NCI-H526 (cell line): ENCODE measurements at regions not wholly inside any gene's neighbourhood (a gene's known extent, or its start where the extent isn't known, plus 50 kb on each side); places are given as distances from the start of the nearest gene placed in this dataset.

ENCODE experiments used
- DNase-seq, 2 experiments: peaks; one replicate each; lab custom pipeline; 2025; lab: John Stamatoyannopoulos, UW

DNA sequence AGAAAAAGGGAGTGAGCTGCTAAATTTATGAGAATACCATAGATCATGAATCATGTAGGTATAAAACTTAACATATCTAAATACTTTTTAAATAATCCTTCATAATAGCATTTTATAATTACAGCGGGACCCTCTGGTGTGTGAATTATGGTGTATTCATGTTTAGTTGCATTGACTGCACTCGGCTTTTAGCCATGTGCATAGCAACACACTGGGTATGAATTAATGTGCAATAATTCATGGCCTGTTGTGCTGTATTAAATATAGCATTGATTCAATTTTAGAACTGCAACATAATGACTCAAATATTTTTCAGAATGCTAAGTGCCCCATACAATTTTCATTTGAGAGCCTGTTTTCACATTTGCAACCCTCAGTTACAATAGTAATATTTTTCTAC, 249.6 kb upstream of the G2E3 start:
- no peak for DNase-seq

DNA sequence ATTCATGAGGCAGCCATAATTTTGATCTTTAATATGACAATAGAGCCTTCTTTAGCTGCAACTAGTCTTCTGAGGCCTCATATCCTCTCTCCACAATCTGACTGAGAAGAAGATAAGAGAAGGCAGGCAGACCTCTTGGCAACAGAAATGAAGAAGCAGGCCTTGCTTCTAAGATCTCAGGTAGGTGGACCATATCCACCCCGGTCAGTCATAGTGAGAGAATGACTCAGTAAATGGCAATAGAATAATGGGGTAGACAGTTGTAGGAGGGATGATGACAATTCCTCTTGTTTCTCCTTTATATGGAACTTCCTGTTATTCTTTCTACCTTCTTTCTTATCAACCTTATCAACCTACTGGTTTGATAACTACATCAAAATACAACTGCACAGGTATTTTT, 246.7 kb upstream of the G2E3 start:
- DNase-seq = no peak

DNA sequence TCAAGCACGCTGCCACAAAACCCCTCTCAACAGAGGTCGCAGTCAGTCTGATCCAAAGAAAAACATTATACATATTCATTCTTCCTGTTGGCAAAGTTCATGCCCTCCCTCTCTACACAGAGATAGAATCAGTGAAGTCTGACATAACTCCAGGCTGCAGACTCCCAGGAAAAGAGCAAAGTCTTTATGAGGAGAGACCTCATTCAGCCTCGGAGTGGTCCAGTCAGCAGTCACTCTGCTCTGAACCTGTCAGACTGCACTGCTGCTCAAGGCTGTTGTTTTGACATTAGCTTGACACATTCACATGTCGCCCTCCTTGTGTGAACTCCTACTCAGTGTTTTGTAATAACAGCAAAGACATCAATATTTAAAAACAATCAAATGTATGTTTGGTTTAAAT, 241.2 kb upstream of the G2E3 start:
- no peak for DNase-seq

DNA sequence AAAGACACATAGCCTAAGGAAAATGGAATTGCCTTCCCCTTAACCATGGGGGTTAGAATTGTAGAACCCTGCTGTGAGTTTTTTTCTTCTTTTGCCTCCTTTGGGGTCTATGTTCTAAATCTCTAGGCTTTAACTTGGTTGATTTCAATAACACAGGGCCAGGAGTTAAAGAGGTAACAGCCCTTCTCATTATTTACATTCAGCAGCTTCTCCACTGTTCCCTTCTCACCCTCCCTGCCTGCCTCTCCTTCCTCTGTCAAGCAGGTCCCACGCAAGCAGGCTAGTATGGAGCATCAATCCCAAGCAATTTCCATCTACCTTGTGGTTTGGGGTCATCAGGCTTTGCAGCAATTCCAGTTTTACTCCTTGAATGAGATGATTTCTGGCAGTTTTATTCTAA, 236.1 kb upstream of the G2E3 start:
- DNase-seq = no peak

DNA sequence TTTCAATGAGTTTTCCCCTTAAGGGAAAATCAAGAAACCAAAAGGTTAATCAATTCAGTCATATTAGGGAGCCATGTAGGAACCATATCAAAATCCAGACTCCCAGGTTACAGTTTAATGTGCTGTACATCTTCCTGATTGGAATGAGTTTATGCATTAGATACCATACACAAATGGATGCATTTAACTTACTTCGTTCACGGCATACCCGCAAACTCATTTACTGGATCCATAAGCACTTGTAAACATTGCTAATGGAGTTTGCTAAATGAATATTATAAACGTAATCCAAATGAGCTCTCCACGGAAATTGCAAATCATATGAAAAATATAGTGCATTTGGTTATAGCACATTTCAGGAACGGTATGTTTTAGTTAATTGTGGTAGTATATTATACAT, 228.9 kb upstream of the G2E3 start:
- peak in 1 of 2 experiments; percentile 8 for DNase-seq

DNA sequence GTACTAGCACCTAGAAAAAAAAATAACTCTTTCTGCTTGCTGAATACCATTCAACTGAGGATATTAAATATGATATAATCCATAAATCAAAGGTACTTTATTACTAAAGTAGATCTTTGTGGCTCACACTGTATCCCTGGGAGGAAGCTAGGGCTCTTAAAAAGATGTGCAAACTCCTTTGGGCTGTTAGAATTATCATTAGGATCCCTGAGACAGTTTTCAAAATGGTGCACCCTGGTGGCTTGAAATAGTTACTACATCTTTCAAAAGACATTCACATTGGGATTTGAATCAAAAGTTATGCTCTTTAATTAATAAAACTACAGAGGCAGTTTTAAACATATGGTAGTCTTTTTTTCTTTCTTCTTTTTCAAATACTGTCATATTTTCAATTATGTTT, 228.5 kb upstream of the G2E3 start:
- DNase-seq = peak in 1 of 2 experiments; percentile 24

DNA sequence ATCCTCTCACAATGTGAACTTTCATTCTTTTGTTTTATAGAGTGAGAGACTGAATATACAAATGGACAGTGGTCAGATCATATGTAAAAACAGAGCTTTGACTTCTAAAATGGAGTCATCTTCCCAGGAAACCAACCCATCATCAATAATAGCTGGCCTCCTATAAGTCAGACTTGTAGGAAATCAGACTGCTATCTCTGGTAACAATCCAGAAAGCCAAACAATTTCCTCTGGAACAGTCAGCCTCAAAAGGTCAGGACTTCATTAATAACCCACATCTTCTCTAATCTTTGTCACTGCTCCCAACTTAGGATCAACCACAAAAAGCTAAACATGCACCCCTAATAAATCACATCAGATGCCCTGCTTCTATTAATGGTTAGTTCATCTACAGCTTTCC, 227.9 kb upstream of the G2E3 start:
- DNase-seq = no peak

DNA sequence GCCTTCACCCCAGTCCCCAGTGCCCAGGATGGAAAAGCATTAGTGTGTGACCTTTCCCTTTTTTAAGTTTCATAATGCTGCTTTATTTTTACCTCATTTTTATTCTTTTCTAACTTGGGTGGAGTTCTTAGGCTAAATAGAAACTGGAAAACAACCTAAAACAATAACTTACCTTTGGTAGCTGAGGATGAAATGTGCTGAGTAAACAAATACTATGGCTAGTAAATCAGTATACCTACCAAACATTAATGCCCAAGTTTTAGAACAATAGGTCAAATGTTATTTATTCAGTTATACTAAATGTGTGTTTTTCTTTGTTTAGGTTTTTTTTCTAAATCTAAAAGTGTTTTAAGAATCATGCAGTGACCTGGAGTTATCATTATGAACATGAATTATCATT, 226.6 kb upstream of the G2E3 start:
- DNase-seq = no peak

DNA sequence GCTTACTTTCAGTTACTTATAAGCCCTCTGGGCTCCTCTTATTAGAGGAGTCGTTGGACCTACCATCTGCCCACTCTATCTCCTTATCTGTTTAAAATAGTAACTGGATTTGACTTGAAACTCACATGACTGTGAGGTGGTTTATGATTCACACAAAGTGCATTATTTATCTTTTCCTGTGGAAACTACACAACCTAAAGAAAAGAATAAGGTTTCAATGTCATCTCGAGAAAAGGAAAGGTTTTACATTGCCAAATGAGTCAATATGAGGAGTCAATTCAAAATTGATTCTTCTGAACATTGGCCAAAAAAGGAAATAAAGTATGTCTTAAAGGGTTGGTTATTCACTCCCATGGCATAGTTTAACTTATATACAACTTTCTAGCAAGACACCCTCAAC, 225.0 kb upstream of the G2E3 start:
- no peak for DNase-seq

DNA sequence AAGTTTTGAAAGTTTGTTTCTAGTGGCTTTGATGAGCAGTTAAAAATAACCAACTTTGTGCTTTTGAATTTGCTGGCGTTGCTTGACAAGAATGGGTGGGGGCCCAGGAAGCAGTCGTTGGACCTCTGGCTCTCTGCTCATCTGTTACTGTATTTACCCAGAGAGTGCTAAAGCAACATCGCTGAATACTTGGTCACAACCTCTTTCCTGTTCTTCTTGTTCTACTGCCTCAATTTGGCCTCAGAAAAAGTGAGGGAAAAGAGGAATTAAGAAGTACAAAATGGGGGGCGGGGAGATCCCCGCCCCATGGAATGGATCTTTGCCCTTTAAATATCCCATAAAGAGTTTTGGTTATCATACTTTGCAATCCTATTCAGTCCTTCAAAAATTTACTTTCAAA, 221.5 kb upstream of the G2E3 start:
- no peak for DNase-seq

DNA sequence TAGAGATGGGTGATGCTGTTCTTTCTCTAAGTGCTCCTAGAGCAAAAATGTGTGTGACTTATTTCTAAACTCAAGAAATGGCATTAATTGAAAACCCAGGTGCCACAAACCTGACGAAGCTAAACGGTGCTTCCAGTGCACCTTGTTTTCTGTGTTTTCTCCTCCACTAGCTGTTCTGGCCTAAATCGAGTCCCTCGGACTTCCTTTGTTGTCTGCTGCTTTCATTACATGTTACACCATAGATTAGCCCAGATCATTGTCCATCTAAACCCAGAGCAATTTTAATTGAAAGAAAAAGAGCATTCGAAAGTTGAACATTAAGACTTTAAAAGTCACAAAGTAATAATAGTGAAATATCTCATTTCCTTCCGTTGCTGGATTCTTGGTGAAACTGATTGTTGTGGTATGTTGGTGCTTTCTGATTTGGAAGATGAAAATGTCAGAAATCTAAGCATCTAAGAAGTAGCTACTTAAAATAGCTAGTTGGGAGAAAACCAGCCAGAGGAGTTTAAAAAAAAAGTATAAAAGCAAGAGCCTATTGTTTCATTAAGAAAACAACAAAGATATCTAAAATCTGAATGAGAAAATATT, 219.6 kb upstream of the G2E3 start:
- DNase-seq = no peak

DNA sequence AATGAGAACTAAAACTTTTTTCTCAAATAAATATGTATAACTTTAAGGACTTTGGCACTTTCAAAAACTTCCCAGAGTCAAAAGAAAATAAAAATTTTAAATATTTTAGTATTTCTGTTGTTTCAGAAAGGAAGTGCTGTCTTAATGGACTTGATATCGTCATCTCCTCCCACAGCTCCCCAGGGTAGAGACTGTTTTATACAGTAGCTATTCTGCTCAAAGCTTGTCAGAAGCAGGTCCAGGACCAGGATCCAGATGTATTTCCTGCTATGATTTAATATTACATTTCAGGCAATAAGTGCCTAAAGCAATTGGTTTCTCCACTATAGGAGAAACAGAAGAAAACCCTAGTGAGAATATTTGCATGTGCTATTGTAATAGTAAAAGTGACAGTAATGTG, 218.5 kb upstream of the G2E3 start:
- DNase-seq = no peak

DNA sequence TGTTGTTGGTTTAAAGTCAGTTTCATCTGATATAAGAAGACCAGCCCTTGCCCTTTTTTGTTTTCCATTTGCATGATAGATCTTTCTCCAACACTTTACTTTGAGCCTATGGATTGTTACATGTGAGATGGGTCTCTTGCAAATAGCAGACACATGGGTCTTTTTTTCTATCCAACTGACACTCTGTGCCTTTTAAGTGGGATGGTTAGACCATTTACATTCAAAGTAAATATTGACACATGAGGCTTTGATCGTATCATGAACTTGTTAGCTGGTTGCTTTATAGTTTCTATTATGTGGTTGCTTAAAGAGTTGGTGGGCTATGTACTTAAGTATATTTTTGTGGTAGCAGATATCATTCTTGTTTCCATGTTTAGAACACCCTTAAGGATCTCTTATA, 213.4 kb upstream of the G2E3 start:
- peak in 1 of 2 experiments; percentile 7 for DNase-seq

DNA sequence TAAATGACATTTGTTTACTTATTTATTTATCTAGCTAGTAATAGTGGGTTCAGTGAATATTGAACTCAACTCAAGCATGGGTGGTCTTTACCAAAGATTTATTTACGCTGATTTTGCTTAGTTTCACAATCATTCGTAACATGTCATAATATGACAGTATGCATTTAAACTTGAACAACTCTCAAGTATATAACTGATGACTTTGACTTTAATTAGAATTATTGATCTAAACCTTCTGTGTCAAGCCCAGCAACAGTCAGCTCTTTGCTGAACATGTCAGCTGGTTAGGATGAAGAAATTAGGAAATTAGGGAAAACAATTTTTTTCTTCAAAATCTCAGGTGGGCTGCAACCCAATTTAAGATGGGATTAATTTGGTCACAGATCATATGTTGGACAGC, 210.5 kb upstream of the G2E3 start:
- DNase-seq = no peak

DNA sequence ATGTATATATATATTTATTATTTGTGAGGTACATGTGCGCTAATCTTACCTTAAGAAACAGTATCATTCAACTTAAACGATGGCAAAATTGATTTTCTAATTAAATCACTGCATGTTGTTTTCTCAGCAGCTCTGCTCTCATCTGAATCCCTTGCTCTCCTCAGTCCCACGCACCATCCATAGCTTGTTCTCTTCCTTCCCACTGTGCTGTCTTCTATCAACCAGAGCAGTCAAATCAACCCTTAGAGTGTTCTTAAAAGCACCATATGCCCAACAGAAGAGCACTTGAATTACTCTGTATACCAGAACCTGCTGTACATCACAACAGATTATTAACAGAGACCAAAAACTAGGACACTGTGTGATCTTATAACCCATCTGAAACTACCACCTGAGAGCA, 209.4 kb upstream of the G2E3 start:
- DNase-seq = no peak

DNA sequence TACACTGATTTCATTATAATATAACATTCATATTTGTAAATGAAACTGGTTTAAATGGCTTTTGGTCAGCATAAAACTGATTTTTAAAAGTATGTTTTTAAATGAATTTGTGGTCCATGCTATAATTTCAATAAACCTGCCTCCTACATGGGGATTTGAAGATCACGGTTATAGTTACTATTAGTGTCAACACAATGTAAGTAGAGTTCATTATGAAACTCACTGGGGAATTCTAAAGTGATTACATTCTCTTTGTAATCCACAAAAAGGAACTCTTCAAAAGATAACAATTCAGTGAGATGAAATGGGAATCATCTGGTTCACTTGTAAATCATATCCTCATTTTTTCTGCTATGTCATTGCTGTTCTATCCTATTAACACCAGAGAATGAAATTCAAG, 204.5 kb upstream of the G2E3 start:
- DNase-seq = no peak

DNA sequence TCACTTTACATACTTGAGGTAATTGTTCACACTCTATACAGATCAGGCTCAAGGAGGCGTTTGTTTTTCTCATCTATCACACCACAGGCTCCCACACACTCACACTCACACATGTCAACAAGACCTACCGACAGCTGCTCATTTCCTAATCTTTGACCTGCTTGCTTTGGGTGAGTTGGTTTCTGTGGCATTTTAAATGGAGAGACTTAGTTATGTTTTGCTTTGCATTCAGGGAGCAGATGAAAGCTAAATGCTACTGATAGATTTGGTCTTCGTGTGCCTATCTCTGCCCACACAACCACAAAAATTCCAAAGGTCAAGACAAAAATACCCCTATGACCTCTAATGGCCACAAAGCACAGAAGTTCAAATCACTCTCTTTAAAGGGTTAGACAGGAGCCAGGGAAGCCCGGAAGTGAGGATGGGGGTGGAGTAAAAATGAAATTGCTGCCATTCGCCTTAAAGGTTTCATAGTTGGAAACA, 203.5 kb upstream of the G2E3 start:
- DNase-seq = no peak

DNA sequence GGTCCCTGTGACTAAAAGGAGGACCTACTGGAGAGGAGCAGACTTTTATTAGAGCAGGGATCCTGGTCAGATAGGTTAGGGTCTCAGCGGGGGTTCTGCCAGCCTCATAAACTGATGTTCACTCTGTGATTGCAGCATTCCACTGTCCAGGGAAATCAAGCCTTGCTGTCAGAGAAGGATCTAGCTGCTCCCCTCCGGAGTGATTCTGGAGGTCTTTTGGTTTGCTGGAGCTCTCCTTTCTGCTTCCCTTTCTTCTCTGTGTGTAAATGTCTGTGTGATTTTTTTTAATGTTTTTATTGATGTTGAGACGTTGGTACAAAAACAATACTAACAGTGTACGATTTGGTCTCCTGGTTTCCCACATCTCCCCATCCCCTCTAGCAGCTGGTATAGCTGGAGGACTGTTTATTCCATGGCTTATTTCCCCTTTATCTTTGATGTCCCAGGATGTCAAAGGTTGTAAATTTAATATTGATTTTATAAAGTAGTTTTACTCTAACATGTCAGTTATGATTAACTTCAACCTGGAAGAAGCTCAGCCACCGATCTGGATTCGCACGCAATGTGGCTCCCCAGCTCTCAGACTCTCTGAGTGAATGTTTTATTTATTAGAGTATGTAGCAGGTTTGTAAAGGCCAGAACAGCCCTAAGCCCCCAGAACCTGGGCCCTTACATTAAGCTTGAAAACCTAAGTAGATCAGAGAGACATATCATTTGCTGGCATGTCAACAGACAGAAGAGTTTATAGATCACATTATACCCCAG, 202.3 kb upstream of the G2E3 start:
- DNase-seq = no peak

DNA sequence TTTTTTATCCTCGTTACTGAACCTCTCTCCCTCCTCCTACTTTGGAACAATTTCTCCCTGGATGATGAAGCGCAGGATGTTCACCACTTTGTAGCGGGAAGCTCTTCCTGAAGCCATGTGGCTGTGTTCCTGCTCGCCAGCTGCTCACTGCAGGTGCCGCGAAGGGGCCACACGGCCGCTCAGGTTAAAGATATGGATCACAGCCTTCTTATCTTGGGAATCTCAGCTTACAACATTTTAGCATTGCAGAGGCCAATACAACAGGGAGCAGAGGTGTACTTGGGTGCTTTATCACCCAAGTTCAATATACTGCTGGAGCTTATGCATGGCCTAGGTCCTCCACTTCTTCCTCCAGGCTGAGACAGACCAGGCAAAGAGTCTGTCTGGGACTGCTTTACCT, 201.2 kb upstream of the G2E3 start:
- no peak for DNase-seq

DNA sequence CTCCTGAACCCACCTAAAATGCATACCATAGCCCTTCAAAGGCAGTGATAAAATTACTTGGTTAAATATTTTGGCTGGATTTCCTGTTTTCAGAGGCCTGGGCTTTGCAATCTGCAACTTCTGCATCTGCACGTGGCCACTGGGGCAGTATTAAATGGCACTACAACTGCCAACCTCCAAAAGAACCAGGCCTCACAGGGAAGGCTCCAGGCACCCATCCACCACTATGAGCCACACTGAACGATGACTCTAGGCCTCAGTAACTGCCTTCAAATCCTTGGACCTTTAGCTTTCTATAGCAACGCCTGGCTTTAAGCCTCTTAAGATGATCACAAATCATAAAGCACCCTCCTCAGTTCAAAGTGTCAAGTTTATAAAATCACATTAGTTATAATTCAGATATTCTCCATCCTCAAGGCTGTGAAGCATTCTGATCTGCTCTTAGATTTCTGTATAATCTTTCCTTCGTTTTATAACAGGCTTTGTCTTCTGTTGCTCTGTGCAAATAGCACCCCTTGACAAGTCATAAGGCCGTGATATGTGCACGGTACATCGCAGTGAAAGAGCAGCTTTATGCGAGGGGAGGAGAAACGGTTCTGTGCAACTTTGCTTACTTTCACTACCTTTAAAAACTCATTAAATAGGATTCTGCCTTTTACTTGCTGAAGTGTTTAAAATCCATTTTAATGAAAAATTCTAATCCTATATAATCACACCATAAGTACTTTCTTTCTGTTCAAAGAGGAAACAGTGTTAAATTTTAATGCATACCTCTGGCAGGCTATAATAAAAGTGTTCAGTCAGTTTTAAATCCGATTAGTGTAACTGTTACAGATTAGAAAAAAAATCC, 196.4 kb upstream of the G2E3 start:
- DNase-seq = peak in 1 of 2 experiments; percentile 3

DNA sequence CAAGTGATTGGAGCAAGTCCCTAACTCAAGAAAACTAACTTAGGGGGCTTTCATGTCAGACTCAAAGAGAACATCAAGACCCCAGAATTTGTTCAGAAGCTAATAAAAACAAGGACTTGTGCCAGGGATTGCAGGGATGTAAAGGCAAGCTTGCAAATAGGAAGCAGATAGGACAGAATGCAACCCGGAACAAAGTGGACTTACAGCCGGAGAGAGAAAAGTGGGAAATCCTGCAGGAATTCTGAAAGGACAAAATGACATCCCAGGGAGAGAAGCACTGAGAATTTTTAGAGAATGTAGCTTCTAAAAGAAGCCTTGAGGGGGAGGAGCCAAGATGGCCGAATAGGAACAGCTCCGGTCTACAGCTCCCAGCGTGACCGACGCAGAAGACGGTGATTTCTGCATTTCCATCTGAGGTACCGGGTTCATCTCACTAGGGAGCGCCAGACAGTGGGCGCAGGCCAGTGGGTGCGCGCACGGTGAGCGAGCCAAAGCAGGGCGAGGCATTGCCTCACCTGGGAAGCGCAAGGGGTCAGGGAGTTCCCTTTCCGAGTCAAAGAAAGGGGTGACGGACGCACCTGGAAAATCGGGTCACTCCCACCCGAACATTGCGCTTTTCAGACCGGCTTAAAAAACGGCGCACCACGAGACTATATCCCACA, 195.6 kb upstream of the G2E3 start:
- DNase-seq = peak; percentile 30 to 62

DNA sequence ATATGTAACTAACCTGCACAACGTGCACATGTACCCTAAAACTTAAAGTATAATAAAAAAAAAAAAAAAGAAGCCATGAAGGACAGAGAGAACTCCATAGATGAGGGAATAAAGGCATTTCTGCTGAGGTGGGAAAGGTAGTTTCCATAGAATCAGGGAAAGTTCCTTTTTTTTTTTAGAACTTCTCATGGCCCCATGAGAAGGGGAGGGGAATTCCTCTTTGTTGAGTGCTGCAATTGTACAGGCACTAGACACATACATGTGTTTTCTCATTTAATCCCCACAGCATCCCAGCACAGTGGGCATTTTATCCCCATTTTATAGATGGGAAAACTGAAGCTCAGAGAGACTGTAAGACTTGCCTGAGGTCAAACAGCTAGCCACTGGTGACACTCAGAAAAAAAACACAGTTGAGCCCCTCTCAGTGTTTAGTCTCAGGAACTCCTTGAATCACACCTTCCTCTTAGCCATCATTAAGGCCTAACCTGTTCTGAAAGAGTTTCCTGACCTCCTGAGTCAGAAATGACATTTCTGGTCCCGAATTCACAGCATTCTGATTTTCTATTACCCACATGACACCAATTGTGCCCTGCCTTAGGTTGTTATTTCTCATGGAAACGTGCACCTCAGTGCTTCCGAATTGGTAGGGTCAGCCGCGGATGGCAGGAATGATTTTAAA, 189.3 kb upstream of the G2E3 start:
- DNase-seq = no peak
